ENCODE measurements at regions not wholly inside any gene's neighbourhood (a gene's known extent, or its start where the extent isn't known, plus 50 kb on each side); places are given as distances from the start of the nearest gene placed in this dataset.
"Not testable (repeated sequence)": the region's sequence is repeated elsewhere in the genome, so short reads cannot be mapped to it uniquely, and the experiment has no call there.

- in situ Hi-C loops (cut with HindIII; ENCODE audit: low sequenced_read_pairs) = not testable (repeated sequence)
Observed at GRCh38 chr5:164327166-164327565, 821.7 kb downstream of the MAT2B start.

- in situ Hi-C loops (cut with HindIII; ENCODE audit: low sequenced_read_pairs) = no loop called here
Observed at GRCh38 chr5:164332349-164333196, 827.2 kb downstream of the MAT2B start.

GRCh38 chr5:164335837-164336236 is 830.4 kb downstream of the MAT2B start:
- in situ Hi-C loops (cut with HindIII; ENCODE audit: low sequenced_read_pairs) = loop anchor here (5.0 kb wide), 1 partner anchor 46 kb away; no protein-coding TSS in a partner anchor

GRCh38 chr5:164336276-164336675 is 830.9 kb downstream of the MAT2B start:
- in situ Hi-C loops (cut with HindIII; ENCODE audit: low sequenced_read_pairs) = loop anchor here (5.0 kb wide), 1 partner anchor 46 kb away; no protein-coding TSS in a partner anchor

- in situ Hi-C loops (cut with HindIII; ENCODE audit: low sequenced_read_pairs) = loop anchor here (5.0 kb wide), 1 partner anchor 45 kb away; no protein-coding TSS in a partner anchor
Observed at GRCh38 chr5:164336906-164337305, 831.5 kb downstream of the MAT2B start.

GRCh38 chr5:164341056-164341619 is 835.7 kb downstream of the MAT2B start:
- in situ Hi-C loops (cut with HindIII; ENCODE audit: low sequenced_read_pairs) = no loop called here

- in situ Hi-C loops (cut with HindIII; ENCODE audit: low sequenced_read_pairs) = no loop called here
Observed at GRCh38 chr5:164345173-164345849, 839.9 kb downstream of the MAT2B start.

- in situ Hi-C loops (cut with HindIII; ENCODE audit: low sequenced_read_pairs) = no loop called here
Observed at GRCh38 chr5:164345853-164346252, 840.4 kb downstream of the MAT2B start.

GRCh38 chr5:164346785-164347630 is 841.6 kb downstream of the MAT2B start:
- in situ Hi-C loops (cut with HindIII; ENCODE audit: low sequenced_read_pairs) = no loop called here

- in situ Hi-C loops (cut with HindIII; ENCODE audit: low sequenced_read_pairs) = no loop called here
Observed at GRCh38 chr5:164350236-164350635, 844.8 kb downstream of the MAT2B start.

- in situ Hi-C loops (cut with HindIII; ENCODE audit: low sequenced_read_pairs) = no loop called here
Observed at GRCh38 chr5:164351245-164351834, 845.9 kb downstream of the MAT2B start.

- in situ Hi-C loops (cut with HindIII; ENCODE audit: low sequenced_read_pairs) = no loop called here
Observed at GRCh38 chr5:164352695-164353094, 847.3 kb downstream of the MAT2B start.

- in situ Hi-C loops (cut with HindIII; ENCODE audit: low sequenced_read_pairs) = no loop called here
Observed at GRCh38 chr5:164353155-164353554, 847.7 kb downstream of the MAT2B start.

GRCh38 chr5:164354139-164354751 is 848.8 kb downstream of the MAT2B start:
- in situ Hi-C loops (cut with HindIII; ENCODE audit: low sequenced_read_pairs) = no loop called here

GRCh38 chr5:164355267-164355830 is 849.9 kb downstream of the MAT2B start:
- in situ Hi-C loops (cut with HindIII; ENCODE audit: low sequenced_read_pairs) = loop anchor here (5.0 kb wide), 1 partner anchor 38 kb away; no protein-coding TSS in a partner anchor

- in situ Hi-C loops (cut with HindIII; ENCODE audit: low sequenced_read_pairs) = loop anchor here (5.0 kb wide), 1 partner anchor 39 kb away; no protein-coding TSS in a partner anchor
Observed at GRCh38 chr5:164356790-164357189, 851.4 kb downstream of the MAT2B start.

GRCh38 chr5:164357395-164358033 is 852.1 kb downstream of the MAT2B start:
- in situ Hi-C loops (cut with HindIII; ENCODE audit: low sequenced_read_pairs) = loop anchor here (5.0 kb wide), 1 partner anchor 40 kb away; no protein-coding TSS in a partner anchor

- in situ Hi-C loops (cut with HindIII; ENCODE audit: low sequenced_read_pairs) = loop anchor here (5.0 kb wide), 1 partner anchor 41 kb away; no protein-coding TSS in a partner anchor
Observed at GRCh38 chr5:164358531-164359259, 853.3 kb downstream of the MAT2B start.
